ENCODE measurements at regions not wholly inside any gene's neighbourhood (a gene's known extent, or its start where the extent isn't known, plus 50 kb on each side); places are given as distances from the start of the nearest gene placed in this dataset.

- TF ChIP-seq CTCF (IDR thresholded peaks at IDR 0.05) (no peak), POLR2A (IDR thresholded peaks at IDR 0.05) (no peak)
Observed at GRCh38 chr13:105272660-105273631, 1262.5 kb downstream of the EFNB2 start.
